ENCODE measurements at regions not wholly inside any gene's neighbourhood (a gene's known extent, or its start where the extent isn't known, plus 50 kb on each side); places are given as distances from the start of the nearest gene placed in this dataset.
"Not testable (repeated sequence)": the region's sequence is repeated elsewhere in the genome, so short reads cannot be mapped to it uniquely, and the experiment has no call there.

DNA sequence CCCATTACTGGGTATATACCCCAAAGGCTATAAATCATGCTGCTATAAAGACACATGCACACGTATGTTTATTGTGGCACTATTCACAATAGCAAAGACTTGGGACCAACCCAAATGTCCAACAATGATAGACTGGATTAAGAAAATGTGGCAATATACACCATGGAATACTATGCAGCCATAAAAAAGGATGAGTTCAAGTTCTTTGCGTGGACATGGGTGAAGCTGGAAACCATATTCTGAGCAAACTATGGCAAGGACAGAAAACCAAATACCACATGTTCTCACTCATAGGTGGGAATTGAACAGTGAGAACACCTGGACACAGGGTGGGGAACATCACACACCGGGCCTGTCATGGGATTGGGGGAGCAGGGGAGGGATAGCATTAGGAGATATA, 54.4 kb upstream of the MUCL1 start:
- H2BK20ac ChIP-seq (ENCODE audit: low read depth, low read length); H3K27me3 ChIP-seq (ENCODE audit: control insufficient read depth, insufficient read depth, low read length); in situ Hi-C loops (cut with MboI; ENCODE audit: low sequenced_read_pairs); H3K14ac ChIP-seq (replicated peaks; ENCODE audit: low read depth, low read length); H3K9me3 ChIP-seq (ENCODE audit: control insufficient read depth, insufficient read depth, low read length); H4K5ac ChIP-seq (ENCODE audit: low read depth, low read length); H2AFZ ChIP-seq (replicated peaks; ENCODE audit: low read length, poor library complexity); H3K18ac ChIP-seq (ENCODE audit: low read depth, low read length); H2AK9ac ChIP-seq (replicated peaks; ENCODE audit: low read depth, low read length, poor library complexity); H3K79me1 ChIP-seq (ENCODE audit: low read depth in 1 of 2, low read length in 2 of 2); H3K27ac ChIP-seq (ENCODE audit: insufficient read depth, low read length); BruUV-seq (replicated peaks); dilution Hi-C loops (cut with HindIII; ENCODE audit: low sequenced_read_pairs, unreplicated experiment); H3K36me3 ChIP-seq (ENCODE audit: control insufficient read depth, insufficient read depth, low read length); CTCF ChIA-PET; H3K9ac ChIP-seq (ENCODE audit: low read depth, low read length); H3K4me1 ChIP-seq (ENCODE audit: control insufficient read depth, insufficient read depth, low read length); H3K4me3 ChIP-seq (ENCODE audit: insufficient read depth, low read depth, low read length); H2AK5ac ChIP-seq (ENCODE audit: low read depth, low read length); H3K4me2 ChIP-seq (ENCODE audit: low read depth, low read length); H3K9me1 ChIP-seq (ENCODE audit: insufficient read depth, low read length); DNase-seq; H2BK15ac ChIP-seq (ENCODE audit: low read depth, low read length); intact Hi-C loops (cut with micrococcal nuclease); H4K91ac ChIP-seq (ENCODE audit: insufficient read depth, low read depth, low read length); H2BK5ac ChIP-seq (ENCODE audit: low read depth, low read length, poor library complexity, severe bottlenecking); H3K4ac ChIP-seq (ENCODE audit: low read depth, low read length); H3K56ac ChIP-seq (ENCODE audit: extremely low read depth, insufficient read depth, low read length); POLR2A ChIA-PET (ENCODE audit: unreplicated experiment); H2BK120ac ChIP-seq (ENCODE audit: low read depth, low read length); H4K8ac ChIP-seq (ENCODE audit: low read depth in 2 of 2, low read length in 2 of 2); ATAC-seq (ENCODE audit: low read depth); H4K20me1 ChIP-seq (ENCODE audit: insufficient read depth, low read length); H3K23ac ChIP-seq (ENCODE audit: low read depth, low read length): not testable (repeated sequence)
- WGBS, 2 experiments (ENCODE audit: extremely low coverage in 2 of 2, insufficient read length in 1 of 2): no CpG with 5 or more reads among the region's 3 CpGs

All from IMR-90 (cell line).